ENCODE measurements at regions not wholly inside any gene's neighbourhood (a gene's known extent, or its start where the extent isn't known, plus 50 kb on each side); places are given as distances from the start of the nearest gene placed in this dataset.

DNA sequence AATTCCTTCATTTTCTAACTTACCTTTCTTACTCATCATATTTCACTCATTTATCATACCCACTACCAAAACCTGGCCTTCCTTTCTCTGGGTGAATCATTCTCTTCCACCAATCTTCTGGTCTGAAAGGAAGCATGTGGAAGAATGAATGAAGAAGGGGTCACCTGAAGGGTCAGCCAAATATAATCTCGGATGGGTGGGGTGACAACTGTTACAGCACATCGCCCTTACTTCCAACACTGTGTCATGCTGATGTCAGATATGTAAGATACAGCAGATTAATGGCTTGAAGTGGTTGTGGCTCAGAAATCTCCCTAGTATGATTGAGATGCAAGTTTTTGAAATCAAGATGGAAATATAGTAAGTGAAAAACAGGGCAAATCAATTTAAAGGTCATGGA lies 401.7 kb upstream of the HTR2A start:
- no peak for TF ChIP-seq POLR2A (IDR thresholded peaks at IDR 0.05)
- TF ChIP-seq, protein P1, sequence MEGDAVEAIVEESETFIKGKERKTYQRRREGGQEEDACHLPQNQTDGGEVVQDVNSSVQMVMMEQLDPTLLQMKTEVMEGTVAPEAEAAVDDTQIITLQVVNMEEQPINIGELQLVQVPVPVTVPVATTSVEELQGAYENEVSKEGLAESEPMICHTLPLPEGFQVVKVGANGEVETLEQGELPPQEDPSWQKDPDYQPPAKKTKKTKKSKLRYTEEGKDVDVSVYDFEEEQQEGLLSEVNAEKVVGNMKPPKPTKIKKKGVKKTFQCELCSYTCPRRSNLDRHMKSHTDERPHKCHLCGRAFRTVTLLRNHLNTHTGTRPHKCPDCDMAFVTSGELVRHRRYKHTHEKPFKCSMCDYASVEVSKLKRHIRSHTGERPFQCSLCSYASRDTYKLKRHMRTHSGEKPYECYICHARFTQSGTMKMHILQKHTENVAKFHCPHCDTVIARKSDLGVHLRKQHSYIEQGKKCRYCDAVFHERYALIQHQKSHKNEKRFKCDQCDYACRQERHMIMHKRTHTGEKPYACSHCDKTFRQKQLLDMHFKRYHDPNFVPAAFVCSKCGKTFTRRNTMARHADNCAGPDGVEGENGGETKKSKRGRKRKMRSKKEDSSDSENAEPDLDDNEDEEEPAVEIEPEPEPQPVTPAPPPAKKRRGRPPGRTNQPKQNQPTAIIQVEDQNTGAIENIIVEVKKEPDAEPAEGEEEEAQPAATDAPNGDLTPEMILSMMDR (IDR thresholded peaks at IDR 0.05), result no peak
- no peak for TF ChIP-seq POLR2AphosphoS5 (IDR thresholded peaks at IDR 0.05; ENCODE audit: insufficient read depth in 1 of 2, low read depth in 1 of 2)

Measured in vagina (tissue), 2 donors.